Activated naive CD4-positive, alpha-beta T cell treated with anti-CD3 and anti-CD28 coated beads, Interleukin-2, amount 50 U/mL, for 72 hours (primary cell): ENCODE measurements at regions not wholly inside any gene's neighbourhood (a gene's known extent, or its start where the extent isn't known, plus 50 kb on each side); places are given as distances from the start of the nearest gene placed in this dataset.

Source experiments
- ATAC-seq, 2 donors: fragments of 150-1000 bp; cut with Tn5 transposase; 2 replicates each; pipeline ENCODE4 v1.10.0; 2021; ENCODE audit warnings: mild to moderate bottlenecking in 2 of 2, moderate library complexity in 2 of 2
- DNase-seq, 2 donors: peaks; one replicate each; pipeline ENCODE4 v3.0.0; 2021 to 2022; ENCODE audit warnings: low spot score in 2 of 2
- H3K27ac Mint-ChIP-seq, 2 donors: one replicate each; pipeline ENCODE4 v1.8.0; 2022; ENCODE audit warnings: mild to moderate bottlenecking in 2 of 2, mixed read lengths in 2 of 2
- H3K36me3 Mint-ChIP-seq, 2 donors: one replicate each; pipeline ENCODE4 v1.8.0; 2022; ENCODE audit warnings: mixed read lengths in 2 of 2
- H3K9me3 Mint-ChIP-seq, 2 donors: one replicate each; pipeline ENCODE4 v1.8.0; 2022; ENCODE audit warnings: mixed read lengths in 2 of 2

DNA sequence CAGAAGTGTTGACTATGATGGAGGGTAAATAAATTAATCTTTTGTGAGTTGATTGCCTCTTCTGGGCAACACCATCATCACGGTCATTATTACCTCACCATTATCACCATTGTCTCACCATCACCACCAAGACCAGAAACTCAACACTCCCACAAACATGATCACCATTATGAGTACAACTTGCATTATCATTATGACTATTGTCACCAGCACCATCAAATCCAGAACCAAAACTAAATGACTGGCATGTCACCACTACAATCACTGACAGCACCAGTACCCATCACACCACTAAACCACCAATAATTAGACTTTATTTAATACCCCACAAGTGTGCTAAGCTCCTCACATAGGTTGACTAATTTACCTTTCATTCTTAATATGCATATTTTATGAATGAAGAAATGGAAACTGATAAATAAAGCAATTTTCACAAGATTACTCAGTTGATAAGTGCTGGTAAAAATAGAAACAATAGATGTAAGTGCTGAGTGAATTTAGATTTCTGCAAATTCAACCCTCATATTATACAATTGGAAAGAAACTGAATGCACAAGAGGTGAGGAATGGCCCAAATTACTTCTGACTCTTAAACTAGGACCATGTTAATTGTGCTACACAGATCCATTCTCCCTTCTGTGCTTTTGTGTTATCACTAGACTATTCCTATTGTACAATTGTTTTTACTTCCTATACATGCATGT is 517.8 kb upstream of the PAPPA start:
- DNase-seq = no peak
- Mint-ChIP-seq H3K27ac (no peak overlapping the region), H3K9me3 (peaks cover 6 to 11% of the 10 kb centered on the region in 2 donors), H3K36me3 (no peaks in the 10 kb centered on the region)
- ATAC-seq = peak in 1 of 2 donors; percentile 91

- DNase-seq (no peak), ATAC-seq (no peak)
- H3K36me3 Mint-ChIP-seq = no peaks in the 10 kb centered on the region
- peaks cover 6 to 11% of the 10 kb centered on the region in 2 donors for H3K9me3 Mint-ChIP-seq
- H3K27ac Mint-ChIP-seq = no peak overlapping the region
These were observed 517.0 kb upstream of the PAPPA start for GRCh38 chr9:115636596-115636995.

DNA sequence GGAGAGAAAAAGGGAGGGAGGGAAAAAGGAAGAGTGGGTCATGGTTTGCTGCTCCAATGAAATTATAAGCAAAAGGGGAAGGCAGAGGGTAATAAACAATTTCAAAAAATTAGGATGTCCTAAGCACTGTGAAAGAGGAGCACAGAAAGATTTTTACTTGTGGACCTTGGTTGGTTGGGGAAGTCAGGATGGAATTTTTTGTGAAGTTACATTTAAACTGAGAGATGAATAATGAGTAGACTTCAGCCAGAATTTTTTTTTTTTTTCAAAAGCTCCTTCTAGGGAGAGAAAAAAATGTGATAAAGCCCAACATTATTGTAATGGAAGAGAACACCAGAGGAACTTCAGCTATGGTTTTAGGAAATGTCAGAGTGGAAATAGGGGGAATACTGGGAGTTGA is 515.9 kb upstream of the PAPPA start:
- H3K36me3 Mint-ChIP-seq = no peaks in the 10 kb centered on the region
- ATAC-seq (no peak), DNase-seq (no peak)
- peaks cover 6 to 11% of the 10 kb centered on the region in 2 donors for H3K9me3 Mint-ChIP-seq
- no peak overlapping the region for H3K27ac Mint-ChIP-seq

DNA sequence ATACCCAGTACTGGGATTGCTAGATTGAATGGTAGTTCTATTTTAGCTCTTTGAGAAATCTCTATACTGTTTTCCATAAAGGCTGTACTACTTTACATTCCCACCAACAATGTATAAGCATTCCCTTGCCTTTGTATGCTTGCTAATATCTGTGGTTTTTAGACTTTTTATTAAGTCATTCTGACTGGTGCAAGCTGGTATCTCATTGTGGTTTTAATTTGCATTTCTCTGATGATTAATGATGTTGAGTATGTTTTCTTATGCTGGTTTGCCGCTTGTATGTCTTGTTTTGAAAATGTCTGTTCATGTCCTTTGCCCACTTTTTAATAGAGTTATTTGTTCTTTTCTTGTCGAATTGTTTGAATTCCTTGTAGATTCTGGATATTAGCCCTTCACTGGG is 512.7 kb upstream of the PAPPA start:
- H3K27ac Mint-ChIP-seq = no peak overlapping the region
- peaks cover 0 to 5% of the 10 kb centered on the region in 2 donors for H3K9me3 Mint-ChIP-seq
- no peak for ATAC-seq
- DNase-seq = no peak
- no peaks in the 10 kb centered on the region for H3K36me3 Mint-ChIP-seq

- no peak for ATAC-seq
- no peaks in the 10 kb centered on the region for H3K9me3 Mint-ChIP-seq
- no peaks in the 10 kb centered on the region for H3K36me3 Mint-ChIP-seq
- H3K27ac Mint-ChIP-seq = no peak overlapping the region
- DNase-seq = no peak
These were observed 511.3 kb upstream of the PAPPA start for GRCh38 chr9:115642285-115642684.

DNA sequence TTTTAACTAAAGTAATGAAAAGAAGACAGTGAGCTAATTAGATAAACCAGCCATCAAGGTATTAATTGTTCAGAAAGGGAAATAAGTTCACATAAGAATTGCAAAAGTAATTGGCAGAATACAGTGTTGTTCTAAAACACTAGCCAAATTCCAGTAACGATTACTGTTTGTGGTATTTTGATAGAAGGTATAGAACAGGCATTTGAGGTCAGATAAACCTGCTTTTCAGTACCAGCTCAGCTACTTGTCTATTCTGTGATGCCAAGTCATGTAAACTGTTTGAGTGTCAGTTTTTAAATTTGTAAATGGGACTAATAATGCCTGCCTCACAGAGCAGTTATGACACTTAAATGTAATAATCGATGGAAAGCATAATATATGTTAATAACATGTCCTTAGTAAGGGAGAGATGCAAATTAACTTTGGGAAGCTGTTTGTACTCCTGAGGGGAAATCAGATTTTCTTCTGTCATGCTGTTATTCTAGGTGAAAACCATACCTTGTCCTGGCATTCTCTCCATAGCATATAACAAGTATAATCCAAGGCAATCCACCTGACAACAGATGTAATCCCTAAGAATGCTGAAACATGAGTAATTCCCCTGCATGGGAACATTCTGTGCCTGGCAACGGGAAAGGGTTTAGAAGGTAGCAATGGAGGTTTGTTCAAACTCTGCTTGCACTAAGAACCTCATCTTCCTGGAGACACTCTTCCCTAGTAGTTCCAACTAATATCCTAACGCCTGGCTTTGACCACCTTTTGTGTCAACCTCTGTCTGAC is 509.5 kb upstream of the PAPPA start:
- H3K9me3 Mint-ChIP-seq = no peaks in the 10 kb centered on the region
- no peak overlapping the region for H3K27ac Mint-ChIP-seq
- H3K36me3 Mint-ChIP-seq = no peaks in the 10 kb centered on the region
- DNase-seq (no peak), ATAC-seq (no peak)

DNA sequence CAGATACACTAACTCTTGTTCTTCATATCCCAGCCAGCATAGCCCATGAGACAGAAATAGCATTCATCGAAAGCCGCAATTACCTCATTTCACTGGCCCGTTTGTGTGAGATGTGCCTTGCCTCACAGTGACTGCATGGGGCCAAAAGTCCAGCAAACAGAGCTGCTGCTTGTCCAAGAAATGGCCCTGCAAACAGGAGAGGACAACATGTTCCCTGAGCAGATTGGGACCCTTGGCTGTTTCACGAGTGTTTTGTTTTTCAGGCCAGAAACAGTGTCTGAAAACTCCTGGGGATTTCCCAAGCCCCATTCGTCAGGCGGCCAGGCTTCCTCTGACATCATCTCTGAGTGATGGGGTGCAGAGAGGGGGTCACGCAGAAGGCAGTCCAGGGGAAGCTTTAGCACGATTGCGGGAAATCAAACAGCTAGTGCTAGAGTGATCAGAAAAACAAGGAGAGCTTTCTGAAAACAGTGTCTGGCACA is 503.6 kb upstream of the PAPPA start:
- DNase-seq = no peak
- no peaks in the 10 kb centered on the region for H3K9me3 Mint-ChIP-seq
- no peak overlapping the region for H3K27ac Mint-ChIP-seq
- ATAC-seq = no peak
- no peaks in the 10 kb centered on the region for H3K36me3 Mint-ChIP-seq

DNA sequence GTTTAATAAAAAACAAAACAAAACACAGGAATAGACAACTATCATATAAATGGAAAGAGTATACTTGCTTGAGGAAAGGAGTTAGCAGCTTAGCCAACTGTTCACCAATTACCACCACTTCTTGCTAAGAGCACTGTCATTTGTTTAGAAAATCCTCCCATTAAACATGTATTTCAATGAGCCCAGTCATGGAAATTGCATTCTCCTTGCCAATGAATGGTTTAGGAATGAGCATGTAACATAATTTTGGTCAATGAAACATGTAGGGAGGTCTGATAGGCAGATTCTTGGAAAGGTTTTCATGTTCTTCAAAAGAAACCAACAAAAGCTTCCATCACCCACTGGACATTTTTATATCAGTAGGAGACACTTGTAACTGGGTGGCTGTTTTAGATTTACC is 502.8 kb upstream of the PAPPA start:
- ATAC-seq (no peak), DNase-seq (no peak)
- H3K27ac Mint-ChIP-seq = no peak overlapping the region

GRCh38 chr9:115651461-115651860 is 502.1 kb upstream of the PAPPA start:
- ATAC-seq = no peak
- H3K27ac Mint-ChIP-seq = no peak overlapping the region
- no peaks in the 10 kb centered on the region for H3K36me3 Mint-ChIP-seq
- H3K9me3 Mint-ChIP-seq = no peaks in the 10 kb centered on the region
- no peak for DNase-seq

More for the DNA sequence above, 502.8 kb upstream of the PAPPA start:
- no peaks in the 10 kb centered on the region for H3K9me3 Mint-ChIP-seq
- H3K36me3 Mint-ChIP-seq = no peaks in the 10 kb centered on the region

GRCh38 chr9:115653171-115653606 is 500.4 kb upstream of the PAPPA start:
- Mint-ChIP-seq H3K36me3 (no peaks in the 10 kb centered on the region), H3K27ac (no peak overlapping the region), H3K9me3 (no peaks in the 10 kb centered on the region)
- DNase-seq = no peak
- ATAC-seq = no peak

DNA sequence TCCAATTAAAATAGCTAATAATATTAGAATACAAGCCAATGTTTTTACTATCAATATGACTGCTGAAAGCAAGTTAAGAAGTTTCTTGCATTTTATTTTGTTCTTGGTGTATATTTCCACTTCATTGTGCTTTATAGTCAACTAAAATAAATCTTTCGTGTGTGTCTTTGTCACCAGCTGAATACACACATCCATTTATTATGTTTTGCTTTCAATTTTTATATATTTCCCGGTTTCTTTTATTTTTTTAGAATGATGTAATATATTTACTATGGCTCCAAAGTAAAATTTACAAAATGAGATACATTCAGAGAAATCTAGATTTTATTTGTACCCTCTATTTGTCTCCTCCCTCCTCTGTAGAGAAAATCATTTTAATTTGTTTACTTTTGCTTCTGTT is 495.9 kb upstream of the PAPPA start:
- no peak for ATAC-seq
- H3K36me3 Mint-ChIP-seq = no peaks in the 10 kb centered on the region
- no peaks in the 10 kb centered on the region for H3K9me3 Mint-ChIP-seq
- no peak overlapping the region for H3K27ac Mint-ChIP-seq
- DNase-seq = no peak

DNA sequence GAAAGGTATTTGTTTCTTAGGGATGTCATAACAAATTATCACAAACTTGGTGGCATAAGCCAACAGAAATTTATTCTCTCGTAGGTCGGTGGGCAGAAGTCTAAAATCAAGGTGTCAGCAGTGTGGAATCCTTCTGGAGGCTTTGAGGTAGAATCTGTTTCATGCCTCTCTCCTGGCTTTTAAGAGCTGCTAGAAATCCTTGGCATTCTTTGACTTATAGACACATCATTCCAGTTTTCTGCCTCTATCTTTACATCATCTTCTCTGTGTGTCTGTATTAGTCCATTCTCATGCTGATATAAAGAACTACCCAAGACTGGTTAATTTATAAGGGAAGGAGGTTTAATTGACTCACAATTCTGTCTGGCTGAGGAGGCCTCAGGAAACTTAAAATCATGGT is 488.1 kb upstream of the PAPPA start:
- Mint-ChIP-seq H3K9me3 (peaks cover 0 to 6% of the 10 kb centered on the region in 2 donors), H3K27ac (no peak overlapping the region), H3K36me3 (no peaks in the 10 kb centered on the region)
- ATAC-seq (no peak), DNase-seq (no peak)

DNA sequence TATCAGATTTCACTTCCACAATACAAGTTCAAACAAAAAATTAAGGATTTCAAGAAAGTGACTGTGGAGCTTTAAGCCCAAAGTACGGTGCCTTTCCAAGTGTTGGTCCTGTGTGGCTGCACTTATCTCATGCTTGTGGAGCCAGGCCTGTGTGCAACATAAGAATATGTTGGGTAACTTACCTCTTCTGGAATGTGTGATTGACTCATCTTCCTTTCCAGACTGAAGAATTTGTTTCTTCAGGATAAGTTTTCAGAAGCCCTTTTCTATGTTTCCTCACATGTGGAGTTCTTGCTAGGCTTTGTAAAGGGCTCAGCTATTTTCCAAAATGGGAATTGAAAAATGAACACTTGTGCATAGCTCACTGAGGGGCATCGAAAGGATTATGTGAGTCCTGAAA is 485.1 kb upstream of the PAPPA start:
- no peaks in the 10 kb centered on the region for H3K36me3 Mint-ChIP-seq
- DNase-seq (no peak), ATAC-seq (no peak)
- H3K27ac Mint-ChIP-seq = no peak overlapping the region
- peaks cover 0 to 13% of the 10 kb centered on the region in 2 donors for H3K9me3 Mint-ChIP-seq

- DNase-seq (no peak), ATAC-seq (no peak)
- H3K27ac Mint-ChIP-seq = no peak overlapping the region
- no peaks in the 10 kb centered on the region for H3K36me3 Mint-ChIP-seq
- H3K9me3 Mint-ChIP-seq = peaks cover under 1 to 11% of the 10 kb centered on the region in 2 donors
These were observed 482.2 kb upstream of the PAPPA start for GRCh38 chr9:115671236-115671962.

DNA sequence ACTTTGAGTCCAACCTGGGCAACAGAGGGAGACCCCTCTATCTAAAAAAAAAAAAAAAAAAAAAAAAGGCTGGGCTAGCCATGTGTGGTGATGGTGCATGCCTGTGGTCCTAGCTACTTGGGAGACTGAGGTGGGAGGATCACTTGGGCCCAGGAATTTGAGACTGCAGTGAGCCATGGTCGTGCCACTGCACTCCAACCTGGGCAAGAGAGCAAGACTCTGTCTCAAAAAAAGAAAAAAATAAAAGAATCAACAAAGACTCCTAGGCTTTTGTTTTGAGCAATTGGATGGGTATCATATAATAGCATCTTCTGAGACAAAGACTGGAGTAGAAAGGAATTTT is 481.7 kb upstream of the PAPPA start:
- no peak for DNase-seq
- no peak for ATAC-seq
- Mint-ChIP-seq H3K9me3 (peaks cover 6 to 15% of the 10 kb centered on the region in 2 donors), H3K27ac (no peak overlapping the region), H3K36me3 (no peaks in the 10 kb centered on the region)

DNA sequence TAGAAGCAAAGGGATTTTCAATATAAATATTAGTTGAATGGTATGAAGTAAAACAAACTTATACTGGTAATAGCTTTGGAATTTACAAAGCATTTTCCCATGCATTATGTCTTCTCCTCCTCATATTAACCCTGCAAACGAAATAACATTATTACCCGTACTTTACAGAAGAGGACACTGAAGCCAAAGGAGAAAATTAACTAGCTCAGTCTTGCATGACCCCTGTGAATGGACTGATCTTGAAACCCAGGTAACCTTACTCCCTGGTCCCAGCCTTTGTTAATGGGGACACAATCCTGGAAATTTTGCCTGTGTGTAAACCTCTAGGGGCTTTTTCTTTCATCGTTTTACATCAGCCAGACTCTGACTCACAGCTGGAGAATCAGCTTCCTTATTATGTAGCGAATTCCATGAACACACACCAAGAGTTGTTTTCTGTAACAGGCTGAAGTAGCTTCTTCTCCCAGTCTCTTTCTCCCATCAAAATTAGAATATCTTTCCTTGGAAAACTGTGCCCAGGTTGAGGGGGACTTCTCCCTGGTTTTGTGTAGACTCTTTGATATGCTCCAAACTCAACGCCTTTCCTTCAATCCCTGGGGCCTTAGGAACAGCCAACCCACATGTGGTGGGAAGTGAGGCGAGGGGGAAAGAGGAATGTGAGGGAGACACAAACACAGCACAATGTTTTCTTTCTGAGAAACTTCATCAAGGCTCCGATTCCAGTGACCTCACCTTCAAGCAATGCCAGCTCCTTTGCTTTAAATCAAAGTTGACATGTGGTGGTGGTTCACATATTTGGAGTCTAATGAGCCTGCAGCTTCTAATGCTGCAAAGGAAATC is 480.9 kb upstream of the PAPPA start:
- Mint-ChIP-seq H3K9me3 (peaks cover 6 to 15% of the 10 kb centered on the region in 2 donors), H3K27ac (no peak overlapping the region), H3K36me3 (no peaks in the 10 kb centered on the region)
- ATAC-seq (no peak), DNase-seq (no peak)
